GM12878 (cell line): ENCODE measurements at regions not wholly inside any gene's neighbourhood (a gene's known extent, or its start where the extent isn't known, plus 50 kb on each side); places are given as distances from the start of the nearest gene placed in this dataset.
A peak's percentile ranks its signal among the peaks of the same experiment; 100 is the strongest.

Experiments used
- ATAC-seq: fragments of 200-7000 bp; cut with Tn5 transposase; 3 replicates; pipeline ENCODE4 v1.9.1; 2020; ENCODE audit warnings: mild to moderate bottlenecking, moderate library complexity
- BruUV-seq: library from RNA; stranded (reverse); fragments of 400-500 nt; replicated peaks from 2 replicates; lab custom pipeline; 2021; lab: Mats Ljungman, UMichigan
- CTCF ChIA-PET: fragments of 300-600 bp; sonication (Branson Sonifier 250); formaldehyde crosslinking; extraction: SDS; loops from one replicate; lab custom pipeline; 2021; ENCODE audit warnings: inconsistent platforms; lab: Yijun Ruan, JAX
- POLR2A ChIA-PET: fragments of 350-600 bp; formaldehyde crosslinking; extraction: SDS; loops from one replicate; lab custom pipeline; 2021; ENCODE audit warnings: inconsistent platforms; lab: Charles Lee
- RAD21 ChIA-PET: fragments of 300-600 bp; sonication (Branson Sonifier 250); formaldehyde crosslinking; loops from one replicate; lab custom pipeline; 2023; ENCODE audit warnings: antibody characterized with exemption; ENCODE audit not compliant: unreplicated experiment; lab: Charles Lee
- SMC1A ChIA-PET: fragments of 300-600 bp; sonication (Branson Sonifier 250); formaldehyde crosslinking; loops from one replicate; lab custom pipeline; 2023; ENCODE audit not compliant: unreplicated experiment, uncharacterized antibody; lab: Charles Lee
- DNase-seq: peaks from one replicate; pipeline ENCODE4 v3.0.0-alpha.2; 2011; ENCODE audit warnings: low read depth, low spot score
- FAIRE-seq: peaks from 3 replicates; lab custom pipeline; 2011; peaks lifted over from hg19 to GRCh38; lab: Jason Lieb, UNC
- H2AFZ ChIP-seq: 2 replicates; pipeline ENCODE4 v1.6.0; 2011; ENCODE audit warnings: low read depth, low read length, control low read depth; ENCODE audit not compliant: control insufficient read depth
- H3K27ac ChIP-seq: 2 replicates; pipeline ENCODE4 v1.5.1; 2011; ENCODE audit warnings: control low read depth; ENCODE audit not compliant: control insufficient read depth, insufficient read depth
- H3K27me3 ChIP-seq, 2 experiments: replicated peaks in 1 of 2; 2 replicates each; pipeline versions ENCODE4 v1.6.0 to v1.6.1; 2011; ENCODE audit warnings: low read length in 1 of 2; ENCODE audit not compliant: control insufficient read depth in 2 of 2, insufficient read depth in 2 of 2
- H3K36me3 ChIP-seq, 2 experiments: 2 replicates each; pipeline ENCODE4 v1.5.1; 2011; ENCODE audit warnings: low read length in 1 of 2; ENCODE audit not compliant: control insufficient read depth in 2 of 2, insufficient read depth in 2 of 2
- H3K4me1 ChIP-seq: 2 replicates; pipeline ENCODE4 v1.6.1; 2011; ENCODE audit warnings: mild to moderate bottlenecking, low read length, moderate library complexity, mixed read lengths; ENCODE audit not compliant: control insufficient read depth, insufficient read depth
- H3K4me2 ChIP-seq: 2 replicates; pipeline ENCODE4 v1.6.0; 2011; ENCODE audit warnings: control low read depth; ENCODE audit not compliant: control insufficient read depth, insufficient read depth
- H3K4me3 ChIP-seq: fragments of 200-600 bp; sonication (generic); 2 replicates; pipeline ENCODE4 v1.5.1; 2016
- H3K79me2 ChIP-seq: 2 replicates; pipeline ENCODE4 v1.6.0; 2011; ENCODE audit warnings: low read length; ENCODE audit not compliant: control insufficient read depth, insufficient read depth
- H3K9ac ChIP-seq: 2 replicates; pipeline ENCODE4 v1.8.0; 2011; ENCODE audit warnings: low read length, control low read depth, mixed read lengths; ENCODE audit not compliant: control insufficient read depth, insufficient read depth
- H3K9me3 ChIP-seq: replicated peaks from 3 replicates; pipeline ENCODE4 v1.5.1; 2011; ENCODE audit warnings: mild to moderate bottlenecking, low read length; ENCODE audit not compliant: control insufficient read depth, insufficient read depth
- H4K20me1 ChIP-seq: 2 replicates; pipeline ENCODE4 v1.6.0; 2011; ENCODE audit not compliant: control insufficient read depth, insufficient read depth
- CHD1 ChIP-seq: IDR thresholded peaks from 2 replicates; pipeline ENCODE4 v1.6.1; 2012; ENCODE audit warnings: low read depth, low read length, improper control_type of control experiment
- GATAD2B ChIP-seq: fragments of 450-650 bp; conservative IDR thresholded peaks from 2 replicates; pipeline ENCODE4 v1.6.1; 2017; ENCODE audit warnings: low read depth, mild to moderate bottlenecking, moderate library complexity
- IKZF1 ChIP-seq: fragments of 450-650 bp; conservative IDR thresholded peaks from 2 replicates; pipeline ENCODE4 v1.6.1; 2017; ENCODE audit warnings: antibody characterized with exemption, mild to moderate bottlenecking
- SUZ12 ChIP-seq: fragments of 200-600 bp; sonication (generic); IDR thresholded peaks from one replicate; pipeline ENCODE4 v1.6.1; 2018; ENCODE audit warnings: antibody characterized with exemption, mild to moderate bottlenecking; ENCODE audit not compliant: unreplicated experiment
- YY1 ChIP-seq: IDR thresholded peaks from 2 replicates; pipeline ENCODE4 v1.6.1; 2011; ENCODE audit warnings: low read depth, mild to moderate bottlenecking, low read length
- ZNF384 ChIP-seq: IDR thresholded peaks from 2 replicates; pipeline ENCODE4 v1.6.1; 2012; ENCODE audit warnings: low read depth, mild to moderate bottlenecking, low read length, improper control_type of control experiment, borderline replicate concordance
- WGBS: methylation state at CpG from one replicate; pipeline ENCODE4 v1.1.6; 2016; ENCODE audit warnings: low lambda C conversion rate; ENCODE audit not compliant: insufficient replicate concordance, insufficient coverage; ENCODE audit errors: missing lambda C conversion rate; 5-methylcytosine and 5-hydroxymethylcytosine counted together
- in situ Hi-C: fragments of 300-500 bp; cut with MboI; formaldehyde crosslinking; loops from 9 replicates; pipeline ENCODE4 v1.14.3; 2018; ENCODE audit warnings: mixed read lengths
- intact Hi-C: fragments of 100-400 bp; cut with micrococcal nuclease; formaldehyde crosslinking; loops from one replicate; pipeline ENCODE4 v1.14.2; 2022; ENCODE audit not compliant: unreplicated experiment
- TF ChIP-seq, protein P1 (sequence below): fragments of 450-650 bp; IDR thresholded peaks from 2 replicates; pipeline ENCODE4 v1.6.1; 2016; ENCODE audit warnings: mild to moderate bottlenecking, moderate library complexity, borderline replicate concordance

DNA sequence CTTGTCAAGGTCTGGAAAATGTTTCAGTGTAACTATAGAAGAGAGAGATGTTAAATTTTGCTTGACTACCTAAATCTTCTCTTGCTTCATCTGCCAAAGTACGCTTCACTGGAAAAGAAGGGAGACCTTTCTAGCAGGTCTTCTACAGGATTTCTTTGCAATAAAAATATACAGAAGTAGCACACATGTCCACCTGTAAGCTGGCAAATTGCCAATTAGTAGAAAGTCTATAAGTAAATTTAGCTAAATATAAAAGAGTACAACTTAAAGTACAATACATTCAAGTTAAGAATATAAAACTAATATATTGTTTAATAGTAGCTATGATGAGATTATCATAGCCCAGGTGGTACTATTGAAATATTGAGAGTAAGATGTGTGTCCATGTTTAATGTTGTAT is 128.5 kb upstream of the EDNRB start (continued):
- TF ChIP-seq, protein P1, sequence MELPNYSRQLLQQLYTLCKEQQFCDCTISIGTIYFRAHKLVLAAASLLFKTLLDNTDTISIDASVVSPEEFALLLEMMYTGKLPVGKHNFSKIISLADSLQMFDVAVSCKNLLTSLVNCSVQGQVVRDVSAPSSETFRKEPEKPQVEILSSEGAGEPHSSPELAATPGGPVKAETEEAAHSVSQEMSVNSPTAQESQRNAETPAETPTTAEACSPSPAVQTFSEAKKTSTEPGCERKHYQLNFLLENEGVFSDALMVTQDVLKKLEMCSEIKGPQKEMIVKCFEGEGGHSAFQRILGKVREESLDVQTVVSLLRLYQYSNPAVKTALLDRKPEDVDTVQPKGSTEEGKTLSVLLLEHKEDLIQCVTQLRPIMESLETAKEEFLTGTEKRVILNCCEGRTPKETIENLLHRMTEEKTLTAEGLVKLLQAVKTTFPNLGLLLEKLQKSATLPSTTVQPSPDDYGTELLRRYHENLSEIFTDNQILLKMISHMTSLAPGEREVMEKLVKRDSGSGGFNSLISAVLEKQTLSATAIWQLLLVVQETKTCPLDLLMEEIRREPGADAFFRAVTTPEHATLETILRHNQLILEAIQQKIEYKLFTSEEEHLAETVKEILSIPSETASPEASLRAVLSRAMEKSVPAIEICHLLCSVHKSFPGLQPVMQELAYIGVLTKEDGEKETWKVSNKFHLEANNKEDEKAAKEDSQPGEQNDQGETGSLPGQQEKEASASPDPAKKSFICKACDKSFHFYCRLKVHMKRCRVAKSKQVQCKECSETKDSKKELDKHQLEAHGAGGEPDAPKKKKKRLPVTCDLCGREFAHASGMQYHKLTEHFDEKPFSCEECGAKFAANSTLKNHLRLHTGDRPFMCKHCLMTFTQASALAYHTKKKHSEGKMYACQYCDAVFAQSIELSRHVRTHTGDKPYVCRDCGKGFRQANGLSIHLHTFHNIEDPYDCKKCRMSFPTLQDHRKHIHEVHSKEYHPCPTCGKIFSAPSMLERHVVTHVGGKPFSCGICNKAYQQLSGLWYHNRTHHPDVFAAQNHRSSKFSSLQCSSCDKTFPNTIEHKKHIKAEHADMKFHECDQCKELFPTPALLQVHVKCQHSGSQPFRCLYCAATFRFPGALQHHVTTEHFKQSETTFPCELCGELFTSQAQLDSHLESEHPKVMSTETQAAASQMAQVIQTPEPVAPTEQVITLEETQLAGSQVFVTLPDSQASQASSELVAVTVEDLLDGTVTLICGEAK: no peak

DNA sequence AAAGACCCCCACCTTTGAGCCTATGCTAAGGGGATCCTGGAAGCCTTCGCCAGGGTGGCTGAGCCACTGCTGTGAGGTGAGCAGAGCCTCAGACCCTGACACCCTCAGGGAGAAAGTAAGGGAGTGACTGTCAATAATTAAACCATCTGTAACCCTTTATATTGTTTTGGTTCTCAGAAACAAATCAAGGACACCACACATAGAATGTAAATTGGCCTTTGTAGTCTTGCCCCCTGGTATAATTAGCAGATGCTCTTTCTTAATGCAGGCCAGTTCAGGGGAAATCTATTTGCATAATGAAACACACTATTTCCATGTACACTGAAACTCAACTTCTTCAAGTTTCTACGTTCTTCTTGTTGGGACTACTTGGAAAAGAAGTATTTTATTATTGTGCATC is 127.7 kb upstream of the EDNRB start:
- H3K4me1 ChIP-seq: no peaks in the 10 kb centered on the region
- DNase-seq (no peak), ATAC-seq (peak; percentile 57), FAIRE-seq (no peak)
- H3K27me3 ChIP-seq: no peaks in the 10 kb centered on the region
- no peaks in the 10 kb centered on the region for H3K79me2 ChIP-seq
- in situ Hi-C loops (no loop called here), intact Hi-C loops (no loop called here)
- WGBS: 17% methylated on average over 2 of the region's 2 CpGs
- RAD21 ChIA-PET: no interaction called here
- no peaks in the 10 kb centered on the region for H3K36me3 ChIP-seq
- H3K4me3 ChIP-seq: no peak overlapping the region
- CTCF ChIA-PET: no interaction called here
- SMC1A ChIA-PET: no interaction called here
- H3K9me3 ChIP-seq: no peaks in the 10 kb centered on the region
- no TSS peak for BruUV-seq
- POLR2A ChIA-PET: no interaction called here
- H4K20me1 ChIP-seq: no peaks in the 10 kb centered on the region
- H2AFZ ChIP-seq: no peak overlapping the region
- H3K4me2 ChIP-seq: no peak overlapping the region
- no peak overlapping the region for H3K27ac ChIP-seq
- TF ChIP-seq GATAD2B (no peak), IKZF1 (no peak), ZNF384 (no peak), CHD1 (no peak), SUZ12 (no peak), YY1 (no peak)
- TF ChIP-seq, all 136 proteins: peak for 0
- no peak overlapping the region for H3K9ac ChIP-seq
